SK-N-SH (cell line): ENCODE measurements at regions not wholly inside any gene's neighbourhood (a gene's known extent, or its start where the extent isn't known, plus 50 kb on each side); places are given as distances from the start of the nearest gene placed in this dataset.

ENCODE experiments used
- CTCF ChIA-PET: fragments of 300-600, 350-600 bp; formaldehyde crosslinking; extraction: SDS; loops from one replicate; lab custom pipeline; 2021; lab: Yijun Ruan, JAX
- POLR2A ChIA-PET: fragments of 350-600 bp; sonication (Branson Sonifier 250); formaldehyde crosslinking; extraction: SDS; loops from one replicate; lab custom pipeline; 2020; ENCODE audit warnings: antibody characterized with exemption, inconsistent platforms; lab: Yijun Ruan, JAX
- DNase-seq: peaks from one replicate; pipeline ENCODE4 v3.0.0; 2012
- H2AFZ ChIP-seq: fragments of 200-600 bp; sonication (generic); 2 replicates; pipeline ENCODE4 v1.8.1; 2016; ENCODE audit warnings: antibody characterized with exemption, mild to moderate bottlenecking, low read depth
- H3F3A ChIP-seq: fragments of 200-600 bp; sonication (generic); replicated peaks from 2 replicates; pipeline ENCODE3; 2016; ENCODE audit warnings: antibody characterized with exemption, mild to moderate bottlenecking; ENCODE audit not compliant: insufficient read depth
- H3K27ac ChIP-seq, 2 experiments: fragments of 200-500 bp in 1 of 2; fragments of 200-600 bp in 1 of 2; sonication (Bioruptor generic) in 1 of 2; sonication (generic), shearing (Covaris generic) in 1 of 2; 2 replicates each; pipeline versions ENCODE4 v1.5.1 to v1.6.1; 2014 to 2016; ENCODE audit warnings: low read depth in 2 of 2, inconsistent platforms in 1 of 2, low read length in 1 of 2, mild to moderate bottlenecking in 1 of 2, mixed read lengths in 1 of 2
- H3K27me3 ChIP-seq: fragments of 200-600 bp; sonication (generic), shearing (Covaris generic); 2 replicates; pipeline ENCODE4 v1.6.1; 2016; ENCODE audit warnings: mixed run types; ENCODE audit not compliant: insufficient read depth
- H3K36me3 ChIP-seq, 2 experiments: fragments of 200-500 bp in 1 of 2; fragments of 200-600 bp in 1 of 2; sonication (Bioruptor generic) in 1 of 2; sonication (generic) in 1 of 2; replicated peaks in 1 of 2; 2 replicates each; pipeline versions ENCODE3 to v1.5.1; 2014 to 2016; ENCODE audit warnings: low read length in 1 of 2, mild to moderate bottlenecking in 1 of 2; ENCODE audit not compliant: insufficient read depth in 2 of 2, control insufficient read depth in 1 of 2
- H3K4me1 ChIP-seq, 2 experiments: fragments of 200-500 bp in 1 of 2; fragments of 200-600 bp in 1 of 2; sonication (Bioruptor generic) in 1 of 2; sonication (generic), shearing (Covaris generic) in 1 of 2; 2 replicates each; pipeline versions ENCODE4 v1.5.1 to v1.6.1; 2014 to 2016; ENCODE audit warnings: low read depth in 1 of 2, low read length in 1 of 2, mixed run types in 1 of 2; ENCODE audit not compliant: insufficient read depth in 2 of 2, control insufficient read depth in 1 of 2
- H3K4me2 ChIP-seq: fragments of 200-600 bp; sonication (generic), shearing (Covaris generic); 2 replicates; pipeline ENCODE4 v1.6.1; 2017; ENCODE audit warnings: mixed run types
- H3K4me3 ChIP-seq, 2 experiments: fragments of 200-500 bp in 1 of 2; fragments of 200-600 bp in 1 of 2; sonication (Bioruptor generic) in 1 of 2; sonication (generic), shearing (Covaris generic) in 1 of 2; 2 replicates each; pipeline versions ENCODE4 v1.5.1 to v1.8.1; 2014 to 2016; ENCODE audit warnings: low read depth in 2 of 2, inconsistent platforms in 1 of 2, low read length in 1 of 2, mild to moderate bottlenecking in 1 of 2, mixed read lengths in 1 of 2, moderate library complexity in 1 of 2
- H3K79me2 ChIP-seq: fragments of 200-600 bp; sonication (generic); 2 replicates; pipeline ENCODE4 v1.8.1; 2017; ENCODE audit warnings: mild to moderate bottlenecking; ENCODE audit not compliant: insufficient read depth
- H3K9ac ChIP-seq: fragments of 200-600 bp; sonication (generic); 2 replicates; pipeline ENCODE4 v1.6.1; 2017; ENCODE audit warnings: mixed run types
- H3K9me2 ChIP-seq: fragments of 200-600 bp; sonication (generic); 2 replicates; pipeline ENCODE4 v1.6.1; 2017; ENCODE audit warnings: mixed run types
- H3K9me3 ChIP-seq: fragments of 200-600 bp; sonication (generic); 2 replicates; pipeline ENCODE4 v1.6.1; 2017; ENCODE audit warnings: mixed run types, mild to moderate bottlenecking, moderate library complexity
- H4K20me1 ChIP-seq: fragments of 200-600 bp; sonication (generic); 2 replicates; pipeline ENCODE4 v1.6.1; 2017; ENCODE audit warnings: mild to moderate bottlenecking, mixed run types; ENCODE audit not compliant: insufficient read depth
- EZH2phosphoT487 ChIP-seq: fragments of 200-600 bp; sonication (generic); IDR thresholded peaks from 2 replicates; pipeline ENCODE4 v1.6.1; 2017; ENCODE audit warnings: low read depth, mixed run types, mild to moderate bottlenecking, antibody characterized with exemption, moderate library complexity, borderline replicate concordance
- FOXJ3 ChIP-seq: sonication (generic); formaldehyde crosslinking; IDR thresholded peaks from 2 replicates; pipeline ENCODE4 v1.5.1; 2020; ENCODE audit warnings: mild to moderate bottlenecking, missing genetic modification reagents
- GATA2 ChIP-seq: sonication (generic); formaldehyde crosslinking; IDR thresholded peaks from 2 replicates; pipeline ENCODE4 v1.5.0; 2020; ENCODE audit warnings: mild to moderate bottlenecking, missing genetic modification reagents
- JUND ChIP-seq: IDR thresholded peaks from 2 replicates; pipeline ENCODE4 v1.4.0; 2012
- MAX ChIP-seq: IDR thresholded peaks from 2 replicates; pipeline ENCODE4 v1.4.0; 2012; ENCODE audit warnings: low read depth
- MEF2A ChIP-seq: IDR thresholded peaks from 2 replicates; pipeline ENCODE4 v1.4.0; 2012; ENCODE audit warnings: low read depth, borderline replicate concordance
- MXI1 ChIP-seq: IDR thresholded peaks from 2 replicates; pipeline ENCODE4 v1.6.1; 2012; ENCODE audit warnings: mild to moderate bottlenecking, low read depth, low read length, improper control_type of control experiment
- NFIC ChIP-seq: IDR thresholded peaks from 2 replicates; pipeline ENCODE4 v1.4.0; 2012; ENCODE audit warnings: borderline replicate concordance
- NRF1 ChIP-seq: IDR thresholded peaks from 2 replicates; pipeline ENCODE4 v1.6.1; 2012; ENCODE audit warnings: low read depth, mild to moderate bottlenecking, low read length
- PBX3 ChIP-seq: IDR thresholded peaks from 2 replicates; pipeline ENCODE4; 2012
- RCOR1 ChIP-seq: fragments of 150-350 bp; IDR thresholded peaks from 2 replicates; pipeline ENCODE4 v1.6.1; 2017; ENCODE audit warnings: antibody characterized with exemption, low read length
- REST ChIP-seq: IDR thresholded peaks from 2 replicates; pipeline ENCODE4 v1.6.1; 2012; ENCODE audit warnings: mild to moderate bottlenecking, low read depth, low read length, moderate library complexity
- SIN3A ChIP-seq: IDR thresholded peaks from 2 replicates; pipeline ENCODE4 v1.6.1; 2012; ENCODE audit warnings: low read depth, mild to moderate bottlenecking, low read length, moderate library complexity, borderline replicate concordance
- TAF1 ChIP-seq: IDR thresholded peaks from 2 replicates; pipeline ENCODE4 v1.6.1; 2012; ENCODE audit warnings: low read depth, mild to moderate bottlenecking, low read length, moderate library complexity, borderline replicate concordance
- TCF12 ChIP-seq: IDR thresholded peaks from 2 replicates; pipeline ENCODE4 v1.4.0; 2012
- USF1 ChIP-seq: IDR thresholded peaks from 2 replicates; pipeline ENCODE4 v1.4.0; 2012; ENCODE audit warnings: low read depth, borderline replicate concordance
- YY1 ChIP-seq: IDR thresholded peaks from 2 replicates; pipeline ENCODE4 v1.4.0; 2012; ENCODE audit warnings: low read depth, mild to moderate bottlenecking
- WGBS: methylation state at CpG from one replicate; pipeline ENCODE4 v1.1.6; 2017; ENCODE audit warnings: low lambda C conversion rate; 5-methylcytosine and 5-hydroxymethylcytosine counted together
- TF ChIP-seq, protein P1 (sequence below): fragments of 200-600 bp; sonication (generic); IDR thresholded peaks from 2 replicates; pipeline ENCODE4 v1.6.1; 2017; ENCODE audit warnings: antibody characterized with exemption, mild to moderate bottlenecking, moderate library complexity

GRCh38 chr5:152884006-152884405 is 478.9 kb upstream of the NMUR2 start (continued):
- TF ChIP-seq USF1 = no peak
- TF ChIP-seq YY1 = no peak
- no peak for TF ChIP-seq SIN3A
- no peak for TF ChIP-seq NRF1
- no peak for TF ChIP-seq PBX3
- no peak for TF ChIP-seq MAX
- TF ChIP-seq NFIC = no peak
- no peak for TF ChIP-seq RCOR1
- no peak for TF ChIP-seq TAF1
- no peak for TF ChIP-seq MEF2A
- no peak for TF ChIP-seq JUND

DNA sequence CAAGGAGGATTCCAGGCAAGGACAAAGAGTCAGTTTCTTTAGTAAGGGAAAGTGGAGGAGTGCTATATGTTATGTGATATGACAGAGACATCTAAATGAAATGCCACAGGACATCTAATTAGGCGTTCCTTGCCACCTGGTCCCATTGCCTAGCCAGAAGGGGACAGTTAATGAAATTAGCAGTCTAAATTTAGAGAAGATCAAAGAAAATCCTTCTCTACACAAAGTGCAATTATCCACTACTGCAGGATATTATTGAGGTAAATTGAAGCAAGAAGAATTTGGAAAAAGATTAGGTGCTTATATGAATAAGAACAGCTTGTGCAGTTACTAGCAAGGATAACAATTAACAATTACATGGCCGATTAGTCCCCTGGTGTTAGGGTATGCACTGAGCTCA is 495.3 kb upstream of the NMUR2 start:
- H3K79me2 ChIP-seq = no peaks in the 10 kb centered on the region
- no peak for TF ChIP-seq REST
- no peak for TF ChIP-seq SIN3A
- TF ChIP-seq MEF2A = no peak
- TF ChIP-seq GATA2 (CRISPR knock-in tag) = no peak
- no peak for TF ChIP-seq USF1
- no peak for TF ChIP-seq RCOR1
- TF ChIP-seq FOXJ3 (CRISPR knock-in tag) = no peak
- TF ChIP-seq MAX = no peak
- TF ChIP-seq EZH2phosphoT487 = no peak
- TF ChIP-seq MXI1 = no peak
- TF ChIP-seq TCF12 = no peak
- TF ChIP-seq, protein P1, sequence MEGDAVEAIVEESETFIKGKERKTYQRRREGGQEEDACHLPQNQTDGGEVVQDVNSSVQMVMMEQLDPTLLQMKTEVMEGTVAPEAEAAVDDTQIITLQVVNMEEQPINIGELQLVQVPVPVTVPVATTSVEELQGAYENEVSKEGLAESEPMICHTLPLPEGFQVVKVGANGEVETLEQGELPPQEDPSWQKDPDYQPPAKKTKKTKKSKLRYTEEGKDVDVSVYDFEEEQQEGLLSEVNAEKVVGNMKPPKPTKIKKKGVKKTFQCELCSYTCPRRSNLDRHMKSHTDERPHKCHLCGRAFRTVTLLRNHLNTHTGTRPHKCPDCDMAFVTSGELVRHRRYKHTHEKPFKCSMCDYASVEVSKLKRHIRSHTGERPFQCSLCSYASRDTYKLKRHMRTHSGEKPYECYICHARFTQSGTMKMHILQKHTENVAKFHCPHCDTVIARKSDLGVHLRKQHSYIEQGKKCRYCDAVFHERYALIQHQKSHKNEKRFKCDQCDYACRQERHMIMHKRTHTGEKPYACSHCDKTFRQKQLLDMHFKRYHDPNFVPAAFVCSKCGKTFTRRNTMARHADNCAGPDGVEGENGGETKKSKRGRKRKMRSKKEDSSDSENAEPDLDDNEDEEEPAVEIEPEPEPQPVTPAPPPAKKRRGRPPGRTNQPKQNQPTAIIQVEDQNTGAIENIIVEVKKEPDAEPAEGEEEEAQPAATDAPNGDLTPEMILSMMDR = no peak
- TF ChIP-seq, all 33 proteins: peak for 0
- H3K9ac ChIP-seq = no peak overlapping the region
- no peaks in the 10 kb centered on the region for H3K9me2 ChIP-seq
- no peaks in the 10 kb centered on the region for H3F3A ChIP-seq
- H3K36me3 ChIP-seq = no peaks in the 10 kb centered on the region
- no peak for DNase-seq
- no peak overlapping the region for H3K4me3 ChIP-seq
- no peak overlapping the region for H3K4me2 ChIP-seq
- no peak overlapping the region for H3K27ac ChIP-seq
- no peaks in the 10 kb centered on the region for H4K20me1 ChIP-seq
- H2AFZ ChIP-seq = no peak overlapping the region
- WGBS = 0% methylated on average over 2 of the region's 2 CpGs
- H3K4me1 ChIP-seq = no peaks in the 10 kb centered on the region
- H3K27me3 ChIP-seq = no peaks in the 10 kb centered on the region
- H3K9me3 ChIP-seq = no peaks in the 10 kb centered on the region
- ChIA-PET POLR2A (no interaction called here), CTCF (no interaction called here)
